ENCODE measurements at regions not wholly inside any gene's neighbourhood (a gene's known extent, or its start where the extent isn't known, plus 50 kb on each side); places are given as distances from the start of the nearest gene placed in this dataset.

DNA sequence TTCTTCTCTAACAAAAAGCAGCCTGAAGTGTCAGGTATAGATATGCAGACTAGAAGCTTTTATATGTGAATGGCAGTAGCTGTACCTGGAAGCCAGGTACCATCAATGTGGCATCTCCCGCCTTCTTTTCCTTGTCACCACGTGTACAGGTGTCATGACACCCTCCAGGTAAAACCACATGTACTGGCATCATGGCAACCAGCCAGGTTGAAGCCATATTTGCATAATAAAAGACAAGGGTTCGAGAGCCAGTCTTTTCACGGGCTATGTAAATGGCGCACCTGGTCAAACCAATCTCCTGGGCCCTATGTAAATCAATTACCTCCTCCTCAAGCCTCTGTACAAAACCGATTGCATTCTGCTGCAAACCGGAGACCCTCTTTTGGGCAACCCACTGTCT is 541.3 kb downstream of the CDH11 start:
- TF ChIP-seq, protein P1, sequence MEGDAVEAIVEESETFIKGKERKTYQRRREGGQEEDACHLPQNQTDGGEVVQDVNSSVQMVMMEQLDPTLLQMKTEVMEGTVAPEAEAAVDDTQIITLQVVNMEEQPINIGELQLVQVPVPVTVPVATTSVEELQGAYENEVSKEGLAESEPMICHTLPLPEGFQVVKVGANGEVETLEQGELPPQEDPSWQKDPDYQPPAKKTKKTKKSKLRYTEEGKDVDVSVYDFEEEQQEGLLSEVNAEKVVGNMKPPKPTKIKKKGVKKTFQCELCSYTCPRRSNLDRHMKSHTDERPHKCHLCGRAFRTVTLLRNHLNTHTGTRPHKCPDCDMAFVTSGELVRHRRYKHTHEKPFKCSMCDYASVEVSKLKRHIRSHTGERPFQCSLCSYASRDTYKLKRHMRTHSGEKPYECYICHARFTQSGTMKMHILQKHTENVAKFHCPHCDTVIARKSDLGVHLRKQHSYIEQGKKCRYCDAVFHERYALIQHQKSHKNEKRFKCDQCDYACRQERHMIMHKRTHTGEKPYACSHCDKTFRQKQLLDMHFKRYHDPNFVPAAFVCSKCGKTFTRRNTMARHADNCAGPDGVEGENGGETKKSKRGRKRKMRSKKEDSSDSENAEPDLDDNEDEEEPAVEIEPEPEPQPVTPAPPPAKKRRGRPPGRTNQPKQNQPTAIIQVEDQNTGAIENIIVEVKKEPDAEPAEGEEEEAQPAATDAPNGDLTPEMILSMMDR (IDR thresholded peaks at IDR 0.05; ENCODE audit: low read depth, low read length, poor library complexity, severe bottlenecking) = no peak
- no peak for TF ChIP-seq EZH2phosphoT487 (IDR thresholded peaks at IDR 0.05; ENCODE audit: borderline replicate concordance, low read length)

Data from DOHH2 (cell line).